GM13976 (cell line): ENCODE measurements at regions not wholly inside any gene's neighbourhood (a gene's known extent, or its start where the extent isn't known, plus 50 kb on each side); places are given as distances from the start of the nearest gene placed in this dataset.

Experiments
- DNase-seq: peaks from one replicate; pipeline ENCODE4 v3.0.0; 2012; ENCODE audit warnings: low spot score
- CTCF ChIP-seq: IDR thresholded peaks from 2 replicates; pipeline ENCODE4 v1.5.1; 2012; ENCODE audit warnings: borderline replicate concordance, mild to moderate bottlenecking; ENCODE audit not compliant: insufficient read depth; ENCODE audit errors: extremely low read depth, missing control alignments, control extremely low read depth
- in situ Hi-C: fragments of 300-500 bp; cut with MboI; formaldehyde crosslinking; loops from one replicate; pipeline ENCODE4 v1.12.0; 2022; ENCODE audit warnings: low sequenced_read_pairs, mixed read lengths, inconsistent platforms; ENCODE audit not compliant: unreplicated experiment

GRCh38 chr5:98436667-98437066, 336.8 kb upstream of the RGMB start:
- in situ Hi-C loops: no loop called here
- no peak for TF ChIP-seq CTCF
- DNase-seq: no peak

- in situ Hi-C loops: no loop called here
- DNase-seq: no peak
- no peak for TF ChIP-seq CTCF
Observed at GRCh38 chr5:98442448-98442847, 331.0 kb upstream of the RGMB start.

- no peak for DNase-seq
Observed at GRCh38 chr5:98443881-98444280, 329.6 kb upstream of the RGMB start.

GRCh38 chr5:98453296-98453695, 320.2 kb upstream of the RGMB start:
- in situ Hi-C loops: no loop called here
- no peak for DNase-seq
- no peak for TF ChIP-seq CTCF

More at GRCh38 chr5:98443881-98444280, 329.6 kb upstream of the RGMB start:
- in situ Hi-C loops: no loop called here
- no peak for TF ChIP-seq CTCF

GRCh38 chr5:98454407-98454806, 319.1 kb upstream of the RGMB start:
- in situ Hi-C loops: no loop called here
- TF ChIP-seq CTCF: no peak
- no peak for DNase-seq

- TF ChIP-seq CTCF: no peak
- in situ Hi-C loops: no loop called here
Observed at GRCh38 chr5:98454904-98455303, 318.6 kb upstream of the RGMB start.

GRCh38 chr5:98455665-98456064, 317.8 kb upstream of the RGMB start:
- DNase-seq: no peak
- no peak for TF ChIP-seq CTCF
- in situ Hi-C loops: no loop called here

More at GRCh38 chr5:98454904-98455303, 318.6 kb upstream of the RGMB start:
- no peak for DNase-seq
